ENCODE measurements at regions not wholly inside any gene's neighbourhood (a gene's known extent, or its start where the extent isn't known, plus 50 kb on each side); places are given as distances from the start of the nearest gene placed in this dataset.

DNA sequence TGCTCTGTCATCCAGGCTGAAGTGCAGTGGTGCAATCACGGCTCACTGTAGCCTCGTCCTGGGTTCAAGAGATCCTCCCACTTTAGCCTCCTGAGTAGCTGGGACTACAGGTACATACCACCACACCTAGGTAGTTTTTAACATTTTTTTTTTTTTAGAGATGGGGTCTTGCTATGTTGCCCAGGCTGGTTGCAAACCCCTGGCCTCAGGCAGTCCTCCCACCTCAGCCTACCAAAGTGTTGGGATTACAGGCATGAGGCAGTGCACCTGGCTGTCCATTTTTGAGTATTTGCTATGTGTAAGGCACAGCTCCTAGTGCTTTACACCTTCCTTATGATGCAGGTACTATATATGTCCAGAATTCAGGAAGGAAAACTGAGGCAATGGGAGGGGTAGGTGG lies 138.8 kb upstream of the ZNF536 start:
- TF ChIP-seq, protein P1, sequence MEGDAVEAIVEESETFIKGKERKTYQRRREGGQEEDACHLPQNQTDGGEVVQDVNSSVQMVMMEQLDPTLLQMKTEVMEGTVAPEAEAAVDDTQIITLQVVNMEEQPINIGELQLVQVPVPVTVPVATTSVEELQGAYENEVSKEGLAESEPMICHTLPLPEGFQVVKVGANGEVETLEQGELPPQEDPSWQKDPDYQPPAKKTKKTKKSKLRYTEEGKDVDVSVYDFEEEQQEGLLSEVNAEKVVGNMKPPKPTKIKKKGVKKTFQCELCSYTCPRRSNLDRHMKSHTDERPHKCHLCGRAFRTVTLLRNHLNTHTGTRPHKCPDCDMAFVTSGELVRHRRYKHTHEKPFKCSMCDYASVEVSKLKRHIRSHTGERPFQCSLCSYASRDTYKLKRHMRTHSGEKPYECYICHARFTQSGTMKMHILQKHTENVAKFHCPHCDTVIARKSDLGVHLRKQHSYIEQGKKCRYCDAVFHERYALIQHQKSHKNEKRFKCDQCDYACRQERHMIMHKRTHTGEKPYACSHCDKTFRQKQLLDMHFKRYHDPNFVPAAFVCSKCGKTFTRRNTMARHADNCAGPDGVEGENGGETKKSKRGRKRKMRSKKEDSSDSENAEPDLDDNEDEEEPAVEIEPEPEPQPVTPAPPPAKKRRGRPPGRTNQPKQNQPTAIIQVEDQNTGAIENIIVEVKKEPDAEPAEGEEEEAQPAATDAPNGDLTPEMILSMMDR (IDR thresholded peaks at IDR 0.05): no peak
- TF ChIP-seq POLR2A (IDR thresholded peaks at IDR 0.05): no peak

Measured in tibial nerve (tissue), 3 donors.